Stimulated activated naive CD8-positive, alpha-beta T cell treated with anti-CD3 and anti-CD28 coated beads, Interleukin-15, amount 100 ng/mL, for 72 hours (primary cell): ENCODE measurements at regions not wholly inside any gene's neighbourhood (a gene's known extent, or its start where the extent isn't known, plus 50 kb on each side); places are given as distances from the start of the nearest gene placed in this dataset.
"Not testable (repeated sequence)": the region's sequence is repeated elsewhere in the genome, so short reads cannot be mapped to it uniquely, and the experiment has no call there.

ENCODE experiments used
- ATAC-seq: fragments of 150-1000 bp; cut with Tn5 transposase; 2 replicates; pipeline ENCODE4 v1.10.0; 2021; ENCODE audit warnings: mild to moderate bottlenecking, moderate library complexity
- DNase-seq, 2 donors: peaks; one replicate each; pipeline ENCODE4 v3.0.0; 2021 to 2022
- H3K27ac Mint-ChIP-seq, 2 donors: one replicate each; pipeline ENCODE4 v1.8.0; 2022; ENCODE audit warnings: mild to moderate bottlenecking in 2 of 2, mixed read lengths in 2 of 2, moderate library complexity in 2 of 2
- H3K27me3 Mint-ChIP-seq: one replicate; pipeline ENCODE4 v1.8.0; 2022; ENCODE audit warnings: mixed read lengths
- H3K4me1 Mint-ChIP-seq: one replicate; pipeline ENCODE4 v1.8.0; 2022; ENCODE audit warnings: mild to moderate bottlenecking, mixed read lengths
- H3K4me3 Mint-ChIP-seq, 2 donors: one replicate each; pipeline ENCODE4 v1.8.0; 2022; ENCODE audit warnings: mild to moderate bottlenecking in 2 of 2, mixed read lengths in 2 of 2, moderate library complexity in 1 of 2
- H3K9me3 Mint-ChIP-seq, 2 donors: one replicate each; pipeline ENCODE4 v1.8.0; 2022; ENCODE audit warnings: mixed read lengths in 2 of 2

GRCh38 chr12:91493308-91493707, 310.7 kb upstream of the DCN start:
- Mint-ChIP-seq H3K27ac (no peak overlapping the region), H3K27me3 (no peaks in the 10 kb centered on the region), H3K4me1 (peaks cover 4% of the 10 kb centered on the region), H3K4me3 (no peak overlapping the region), H3K9me3 (no peaks in the 10 kb centered on the region)
- DNase-seq (no peak), ATAC-seq (no peak)

- no peak for ATAC-seq
- no peak for DNase-seq
- no peaks in the 10 kb centered on the region for H3K27me3 Mint-ChIP-seq
- peak overlapping the region in 1 of 2 donors; percentile 42 for H3K27ac Mint-ChIP-seq
- no peaks in the 10 kb centered on the region for H3K9me3 Mint-ChIP-seq
- peaks cover 4% of the 10 kb centered on the region for H3K4me1 Mint-ChIP-seq
- H3K4me3 Mint-ChIP-seq = peak overlapping the region in 1 of 2 donors; percentile 35
Observed at GRCh38 chr12:91492648-91493047, 310.0 kb upstream of the DCN start.

GRCh38 chr12:91490667-91491311, 308.2 kb upstream of the DCN start:
- no peak for ATAC-seq
- DNase-seq = no peak
- Mint-ChIP-seq H3K27ac (no peak overlapping the region), H3K4me3 (no peak overlapping the region), H3K27me3 (no peaks in the 10 kb centered on the region), H3K4me1 (peaks cover 4% of the 10 kb centered on the region), H3K9me3 (no peaks in the 10 kb centered on the region)

DNA sequence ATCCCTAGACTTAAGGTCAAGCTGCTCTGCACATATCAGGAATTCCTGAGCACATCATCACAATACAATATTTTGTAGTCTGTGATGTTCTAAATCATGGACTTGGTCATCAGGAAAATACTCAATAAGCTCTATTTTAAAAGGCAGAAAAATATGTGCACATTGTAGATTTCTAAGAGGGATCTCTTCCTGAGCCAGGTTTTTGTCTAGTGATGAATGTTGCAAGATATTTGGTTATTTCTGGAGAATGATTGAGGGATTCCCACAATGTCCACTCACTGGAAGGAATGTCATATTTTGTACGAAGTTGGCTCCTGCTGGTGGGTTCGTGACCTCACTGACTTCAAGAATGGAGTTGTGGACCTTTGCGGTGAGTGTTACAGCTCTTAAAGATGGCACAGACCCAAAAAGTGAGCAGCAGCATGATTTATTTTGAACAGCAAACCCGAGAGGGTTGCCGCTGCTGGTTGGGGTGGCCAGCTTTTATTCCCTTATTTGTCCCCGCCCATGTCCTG, 300.9 kb upstream of the DCN start:
- DNase-seq = no peak
- H3K4me3 Mint-ChIP-seq = no peak overlapping the region

DNA sequence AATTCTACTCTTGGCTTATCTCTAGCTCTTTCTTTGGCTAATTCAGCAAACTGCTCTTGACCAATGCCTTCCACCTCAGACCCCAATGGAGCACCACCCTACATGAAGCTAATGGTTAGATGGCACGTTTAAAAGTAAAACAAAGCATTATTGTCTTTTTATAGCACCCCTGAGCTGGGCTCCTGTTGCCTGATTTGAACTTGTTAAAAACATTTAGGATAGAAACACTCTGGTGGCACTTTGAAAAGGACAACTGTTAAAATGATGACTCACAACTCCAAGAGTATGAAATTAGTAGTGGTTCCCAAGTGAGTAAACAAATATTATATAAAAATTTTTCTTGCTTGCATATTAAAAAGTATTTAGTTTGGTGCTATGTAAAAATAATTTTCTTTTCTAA, 299.6 kb upstream of the DCN start:
- Mint-ChIP-seq H3K9me3 (peaks cover 0 to 4% of the 10 kb centered on the region in 2 donors), H3K27ac (no peak overlapping the region), H3K4me3 (no peak overlapping the region), H3K27me3 (no peaks in the 10 kb centered on the region), H3K4me1 (no peaks in the 10 kb centered on the region)
- DNase-seq (no peak), ATAC-seq (no peak)

More for the DNA sequence above, 300.9 kb upstream of the DCN start:
- H3K27me3 Mint-ChIP-seq = no peaks in the 10 kb centered on the region
- no peak for ATAC-seq
- H3K9me3 Mint-ChIP-seq = peaks cover 0 to 4% of the 10 kb centered on the region in 2 donors
- no peaks in the 10 kb centered on the region for H3K4me1 Mint-ChIP-seq
- H3K27ac Mint-ChIP-seq = no peak overlapping the region

DNA sequence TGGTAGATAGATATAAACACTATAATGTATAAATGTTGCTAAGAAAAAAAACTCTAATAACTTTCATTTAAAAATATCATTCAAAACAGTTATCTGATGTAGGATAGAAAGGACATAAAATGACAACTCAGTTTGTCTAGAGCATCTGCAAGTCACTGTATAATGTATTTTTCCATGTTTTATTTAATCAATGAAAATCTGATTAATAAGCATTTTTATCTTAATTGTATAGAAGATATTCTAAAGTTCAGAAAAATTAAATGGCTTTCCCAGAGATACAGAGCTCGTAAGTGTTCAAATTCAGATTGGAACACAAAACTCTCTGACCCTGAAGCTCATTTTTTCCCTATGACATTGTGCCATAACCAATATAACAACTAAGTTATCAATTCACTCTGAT, 295.9 kb upstream of the DCN start:
- H3K27me3 Mint-ChIP-seq = no peaks in the 10 kb centered on the region
- peaks cover 0 to 4% of the 10 kb centered on the region in 2 donors for H3K9me3 Mint-ChIP-seq
- H3K4me3 Mint-ChIP-seq = no peak overlapping the region
- H3K27ac Mint-ChIP-seq = no peak overlapping the region
- ATAC-seq = no peak
- DNase-seq = no peak
- no peaks in the 10 kb centered on the region for H3K4me1 Mint-ChIP-seq

DNA sequence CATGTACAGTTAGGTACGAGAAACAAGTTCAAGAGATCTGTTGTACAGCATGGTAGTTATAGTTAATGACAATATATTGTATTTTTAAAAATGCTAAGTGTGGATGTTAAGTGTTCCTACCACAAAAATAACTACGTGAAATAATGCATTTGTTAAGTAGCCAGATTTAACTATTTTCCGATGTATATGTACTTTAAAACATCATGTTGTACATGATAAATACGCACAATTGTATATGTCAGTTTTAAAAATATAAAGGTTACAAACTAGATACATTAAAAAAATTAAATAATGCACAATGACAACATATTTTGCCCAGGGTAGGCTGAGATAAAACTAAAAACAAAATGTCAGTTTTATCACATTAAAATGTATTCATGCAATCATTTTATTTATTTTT, 285.1 kb upstream of the DCN start:
- no peaks in the 10 kb centered on the region for H3K4me1 Mint-ChIP-seq
- DNase-seq (no peak), ATAC-seq (no peak)
- no peak overlapping the region for H3K4me3 Mint-ChIP-seq
- no peak overlapping the region for H3K27ac Mint-ChIP-seq
- no peaks in the 10 kb centered on the region for H3K9me3 Mint-ChIP-seq
- no peaks in the 10 kb centered on the region for H3K27me3 Mint-ChIP-seq

DNA sequence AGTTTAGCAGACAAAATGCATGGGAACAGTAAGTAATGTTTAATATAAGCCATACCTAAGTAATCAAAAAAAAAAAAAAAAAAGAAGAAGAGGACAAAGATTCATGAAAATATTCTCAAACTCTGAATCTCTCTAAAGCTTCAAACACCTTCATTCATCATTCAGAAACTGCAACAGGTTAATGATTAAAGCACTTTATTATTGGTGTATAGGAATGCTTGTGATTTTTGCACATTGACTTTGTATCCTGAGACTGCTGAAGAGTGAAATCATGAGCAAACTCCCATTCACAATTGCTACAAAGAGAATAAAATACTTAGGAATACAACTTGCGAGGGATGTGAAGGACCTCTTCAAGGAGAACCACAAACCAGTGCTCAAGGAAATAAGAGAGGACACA, 278.4 kb upstream of the DCN start:
- H3K27me3 Mint-ChIP-seq = no peaks in the 10 kb centered on the region
- DNase-seq (no peak), ATAC-seq (no peak)
- no peaks in the 10 kb centered on the region for H3K4me1 Mint-ChIP-seq
- no peaks in the 10 kb centered on the region for H3K9me3 Mint-ChIP-seq
- H3K27ac Mint-ChIP-seq = no peak overlapping the region
- H3K4me3 Mint-ChIP-seq = no peak overlapping the region

GRCh38 chr12:91460469-91460868, 277.9 kb upstream of the DCN start:
- Mint-ChIP-seq H3K9me3 (no peaks in the 10 kb centered on the region), H3K27ac (no peak overlapping the region), H3K27me3 (no peaks in the 10 kb centered on the region), H3K4me3 (no peak overlapping the region), H3K4me1 (no peaks in the 10 kb centered on the region)
- DNase-seq = no peak
- ATAC-seq = no peak

GRCh38 chr12:91455321-91455720, 272.7 kb upstream of the DCN start:
- Mint-ChIP-seq H3K4me3 (no peak overlapping the region), H3K4me1 (no peaks in the 10 kb centered on the region), H3K27ac (no peak overlapping the region), H3K9me3 (no peaks in the 10 kb centered on the region), H3K27me3 (no peaks in the 10 kb centered on the region)
- DNase-seq = no peak
- ATAC-seq = no peak

GRCh38 chr12:91454179-91454578, 271.6 kb upstream of the DCN start:
- no peak for ATAC-seq
- DNase-seq = no peak
- Mint-ChIP-seq H3K27ac (no peak overlapping the region), H3K4me1 (no peaks in the 10 kb centered on the region), H3K9me3 (no peaks in the 10 kb centered on the region), H3K4me3 (no peak overlapping the region), H3K27me3 (no peaks in the 10 kb centered on the region)

DNA sequence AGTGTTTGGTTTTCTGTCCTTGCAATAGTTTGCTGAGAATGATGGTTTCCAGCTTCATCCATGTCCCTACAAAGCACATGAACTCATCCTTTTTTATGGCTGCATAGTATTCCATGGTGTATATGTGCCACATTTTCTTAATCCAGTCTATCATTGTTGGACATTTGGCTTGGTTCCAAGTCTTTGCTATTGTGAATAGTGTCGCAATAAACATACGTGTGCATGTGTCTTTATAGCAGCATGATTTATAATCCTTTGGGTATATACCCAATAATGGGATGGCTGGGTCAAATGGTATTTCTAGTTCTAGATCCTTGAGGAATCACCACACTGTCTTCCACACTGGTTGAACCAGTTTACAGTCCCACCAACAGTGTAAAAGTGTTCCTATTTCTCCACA, 269.8 kb upstream of the DCN start:
- H3K9me3 Mint-ChIP-seq = not testable (repeated sequence)

GRCh38 chr12:91441993-91442952, 259.7 kb upstream of the DCN start:
- H3K4me3 Mint-ChIP-seq = no peak overlapping the region
- no peak for ATAC-seq

More for the DNA sequence above, 269.8 kb upstream of the DCN start:
- ATAC-seq, DNase-seq, H3K4me3 Mint-ChIP-seq, H3K27ac Mint-ChIP-seq, H3K4me1 Mint-ChIP-seq, H3K27me3 Mint-ChIP-seq: not testable (repeated sequence)

DNA sequence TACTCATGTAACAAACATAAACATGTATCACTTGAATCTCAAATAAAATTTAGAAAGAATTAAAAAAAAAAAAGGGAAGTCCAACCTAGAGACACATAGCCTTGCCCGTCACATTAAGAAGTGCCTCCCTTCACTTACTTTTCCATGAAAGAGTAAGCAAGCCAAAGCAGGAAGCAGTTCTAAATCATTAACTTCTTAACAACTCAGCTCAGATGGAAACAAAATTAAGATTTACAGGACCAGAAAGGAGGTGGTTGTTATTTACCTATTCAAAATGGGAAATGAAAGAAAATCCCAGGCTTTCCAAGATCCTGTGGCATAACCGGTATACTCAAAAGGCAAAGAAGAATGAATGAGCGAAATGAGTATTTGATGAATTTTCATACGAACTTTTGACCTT, 258.6 kb upstream of the DCN start:
- ATAC-seq (no peak), DNase-seq (no peak)
- peaks cover 6% of the 10 kb centered on the region for H3K4me1 Mint-ChIP-seq
- no peaks in the 10 kb centered on the region for H3K9me3 Mint-ChIP-seq
- no peak overlapping the region for H3K4me3 Mint-ChIP-seq
- H3K27me3 Mint-ChIP-seq = no peaks in the 10 kb centered on the region
- no peak overlapping the region for H3K27ac Mint-ChIP-seq

More at GRCh38 chr12:91441993-91442952, 259.7 kb upstream of the DCN start:
- Mint-ChIP-seq H3K27ac (no peak overlapping the region), H3K9me3 (no peaks in the 10 kb centered on the region), H3K27me3 (no peaks in the 10 kb centered on the region), H3K4me1 (peaks cover 6% of the 10 kb centered on the region)
- no peak for DNase-seq

DNA sequence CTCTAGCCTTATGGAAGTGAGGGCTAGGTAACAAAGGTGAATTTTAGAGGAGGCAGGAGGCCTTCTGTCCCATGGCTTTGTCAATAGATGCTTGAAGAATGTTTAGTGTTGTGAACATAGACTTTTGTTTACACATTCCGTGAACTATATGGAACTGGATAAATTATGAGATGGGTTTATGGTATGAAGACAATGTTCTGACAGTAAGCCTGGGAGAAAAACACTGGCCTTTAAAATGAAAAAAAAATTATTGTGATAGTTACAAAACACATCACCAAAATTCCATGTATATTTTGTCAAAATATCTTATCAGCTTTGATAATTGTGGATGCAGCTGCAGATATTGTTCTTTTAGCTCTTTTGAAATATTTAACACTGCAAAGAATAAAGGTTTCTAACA, 251.5 kb upstream of the DCN start:
- H3K27me3 Mint-ChIP-seq = no peaks in the 10 kb centered on the region
- no peaks in the 10 kb centered on the region for H3K9me3 Mint-ChIP-seq
- no peak overlapping the region for H3K4me3 Mint-ChIP-seq
- no peak for DNase-seq
- H3K27ac Mint-ChIP-seq = no peak overlapping the region
- ATAC-seq = no peak
- peaks cover 6% of the 10 kb centered on the region for H3K4me1 Mint-ChIP-seq

DNA sequence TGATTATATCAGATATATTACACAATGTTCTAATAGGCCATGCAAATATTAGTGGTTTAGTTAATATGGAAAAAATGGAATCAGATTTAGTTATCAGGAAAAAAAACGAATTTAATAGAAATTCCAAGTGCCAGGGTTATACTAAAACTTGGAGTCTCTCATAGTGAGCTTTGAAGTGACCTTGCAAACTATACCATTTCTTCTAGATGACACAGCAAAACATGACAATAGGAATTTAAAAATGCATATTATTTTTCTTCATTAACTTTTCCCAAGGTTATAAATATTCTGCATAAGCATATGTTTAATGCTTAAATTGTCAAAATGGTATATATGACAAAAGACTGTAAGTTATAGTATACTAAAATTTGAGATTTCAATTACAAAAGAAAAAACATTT, 250.1 kb upstream of the DCN start:
- Mint-ChIP-seq H3K4me3 (no peak overlapping the region), H3K27ac (no peak overlapping the region), H3K4me1 (no peaks in the 10 kb centered on the region), H3K9me3 (no peaks in the 10 kb centered on the region), H3K27me3 (no peaks in the 10 kb centered on the region)
- DNase-seq (no peak), ATAC-seq (no peak)
